ENCODE measurements at regions not wholly inside any gene's neighbourhood (a gene's known extent, or its start where the extent isn't known, plus 50 kb on each side); places are given as distances from the start of the nearest gene placed in this dataset.

- no peak for DNase-seq
These were observed 197.8 kb upstream of the ARX start for GRCh38 chrX:25213611-25214010.

- no peak for DNase-seq
These were observed 192.2 kb upstream of the ARX start for GRCh38 chrX:25207803-25208475.

DNA sequence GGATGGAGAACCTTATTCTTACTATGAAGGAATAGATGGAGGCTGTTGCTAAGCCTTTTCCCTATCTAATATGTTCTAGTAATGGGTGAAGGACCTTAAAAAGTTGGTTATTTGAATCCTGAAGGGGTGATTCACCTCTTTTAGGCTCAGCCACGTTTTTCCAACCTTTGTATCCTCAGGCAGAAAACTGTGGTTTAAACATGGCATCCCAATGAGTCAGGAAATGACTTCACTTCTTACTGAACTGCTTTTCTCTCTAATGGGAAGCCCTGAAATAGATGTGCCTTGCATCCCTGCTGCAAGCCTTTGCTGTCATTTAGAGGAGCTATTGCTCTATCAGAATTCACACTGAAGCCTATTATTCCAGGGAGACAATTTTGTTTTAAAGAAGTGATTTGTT lies 191.0 kb upstream of the ARX start:
- DNase-seq = no peak

- no peak for DNase-seq
These were observed 188.4 kb upstream of the ARX start for GRCh38 chrX:25204182-25204581.

GRCh38 chrX:25202827-25203226 lies 187.1 kb upstream of the ARX start:
- no peak for DNase-seq

DNA sequence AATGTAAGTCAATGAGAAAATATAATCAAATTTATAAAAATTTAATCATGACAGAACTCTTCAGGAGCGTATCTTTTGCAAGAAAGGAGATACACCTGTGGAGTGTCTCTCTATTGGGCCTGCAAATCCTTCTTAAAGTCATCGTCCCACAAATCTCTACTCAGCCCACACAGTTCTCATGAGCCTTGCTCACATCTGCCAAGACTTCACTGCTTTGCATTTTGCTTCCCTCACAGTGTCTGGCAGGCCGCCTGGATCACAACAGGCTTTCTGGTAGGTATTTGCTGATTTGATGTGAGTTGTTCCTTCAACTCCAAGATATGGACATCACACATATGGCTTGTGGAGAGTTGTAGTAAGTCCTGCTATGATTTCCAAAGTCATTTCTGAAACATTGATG lies 183.1 kb upstream of the ARX start:
- no peak for DNase-seq

GRCh38 chrX:25198253-25198652 lies 182.5 kb upstream of the ARX start:
- no peak for DNase-seq

DNA sequence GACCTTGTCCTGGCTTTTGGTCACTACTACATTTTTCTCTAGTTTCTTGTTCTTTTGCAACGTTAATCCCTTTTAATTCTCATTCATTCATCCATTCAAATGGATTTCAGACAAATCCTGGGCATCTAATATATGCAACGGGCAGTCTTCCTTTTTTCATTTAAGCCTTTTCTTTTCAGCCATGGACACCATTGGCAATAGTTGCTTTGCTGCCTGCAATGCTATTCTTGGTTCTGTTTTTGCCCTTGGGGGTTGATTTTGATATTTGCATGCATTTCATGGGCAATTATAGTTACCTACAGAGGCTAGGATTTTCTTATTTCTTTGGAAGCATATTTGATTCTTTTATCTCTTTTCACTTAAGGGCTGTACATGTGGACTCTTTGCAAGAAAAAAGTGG lies 180.5 kb upstream of the ARX start:
- DNase-seq = no peak

GRCh38 chrX:25191403-25191802 lies 175.6 kb upstream of the ARX start:
- no peak for DNase-seq

- no peak for DNase-seq
These were observed 166.0 kb upstream of the ARX start for GRCh38 chrX:25181775-25182174.

DNA sequence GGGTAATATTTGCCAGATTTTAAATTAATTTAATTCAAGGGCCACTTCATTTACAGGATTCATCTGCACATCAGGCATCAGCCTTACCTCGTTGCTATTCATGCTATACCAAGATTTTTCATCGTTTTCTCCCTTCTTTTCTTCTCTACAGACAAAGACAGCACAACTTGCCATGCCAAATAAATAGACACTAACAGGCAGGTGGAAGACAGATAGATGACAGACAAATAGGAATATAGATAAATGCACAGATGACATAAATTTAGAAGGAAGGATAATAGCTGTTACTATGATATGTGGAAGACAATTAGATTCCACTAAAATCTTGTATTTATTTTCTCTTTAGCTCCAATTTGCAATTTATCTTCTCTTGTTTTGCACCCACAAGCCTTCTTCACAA lies 164.5 kb upstream of the ARX start:
- no peak for DNase-seq

DNA sequence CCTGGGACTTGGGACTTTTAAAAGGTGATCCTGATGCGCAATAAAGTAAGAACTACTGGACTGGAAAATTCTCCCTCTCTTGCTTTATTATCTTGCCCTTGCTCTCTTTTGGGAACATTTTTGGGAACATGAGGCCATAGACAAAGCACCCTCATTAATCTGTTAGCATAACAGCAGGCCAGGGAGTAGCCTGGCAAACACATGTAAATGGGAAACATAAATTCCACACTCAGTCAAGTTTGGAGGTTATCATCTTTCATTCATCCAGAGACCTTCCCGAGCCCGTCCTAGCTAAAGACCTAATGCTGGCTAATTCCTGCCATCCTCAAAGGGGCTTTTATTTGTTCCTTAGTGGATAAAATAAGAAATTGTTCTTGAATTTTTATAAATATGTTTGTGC lies 162.8 kb upstream of the ARX start:
- DNase-seq = no peak

GRCh38 chrX:25175743-25176142 lies 160.0 kb upstream of the ARX start:
- DNase-seq = no peak

- DNase-seq = no peak
These were observed 159.4 kb upstream of the ARX start for GRCh38 chrX:25175171-25175570.

DNA sequence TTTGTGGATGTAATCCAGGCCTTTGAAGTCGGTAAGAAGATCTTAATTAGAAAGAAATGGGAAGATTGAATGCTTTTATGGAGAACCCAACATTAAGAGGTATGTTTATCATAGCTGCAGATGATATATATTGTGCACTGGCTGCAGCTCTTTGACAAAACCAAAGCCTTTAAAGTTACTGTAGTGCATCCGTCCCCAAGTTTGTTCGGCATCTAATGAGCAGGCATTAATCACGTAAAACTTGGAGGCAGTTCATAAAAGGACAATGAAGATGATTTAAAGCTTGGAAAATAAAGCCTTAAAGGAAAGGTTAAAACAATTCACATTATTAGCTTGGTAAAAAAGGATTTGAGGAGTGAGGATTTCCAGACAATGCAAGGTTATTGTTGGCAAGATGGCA lies 150.8 kb upstream of the ARX start:
- no peak for DNase-seq

- DNase-seq = no peak
These were observed 150.4 kb upstream of the ARX start for GRCh38 chrX:25166145-25166544.

GRCh38 chrX:25158635-25159034 lies 142.9 kb upstream of the ARX start:
- DNase-seq = no peak

- DNase-seq = no peak
These were observed 141.1 kb upstream of the ARX start for GRCh38 chrX:25156832-25157231.

DNA sequence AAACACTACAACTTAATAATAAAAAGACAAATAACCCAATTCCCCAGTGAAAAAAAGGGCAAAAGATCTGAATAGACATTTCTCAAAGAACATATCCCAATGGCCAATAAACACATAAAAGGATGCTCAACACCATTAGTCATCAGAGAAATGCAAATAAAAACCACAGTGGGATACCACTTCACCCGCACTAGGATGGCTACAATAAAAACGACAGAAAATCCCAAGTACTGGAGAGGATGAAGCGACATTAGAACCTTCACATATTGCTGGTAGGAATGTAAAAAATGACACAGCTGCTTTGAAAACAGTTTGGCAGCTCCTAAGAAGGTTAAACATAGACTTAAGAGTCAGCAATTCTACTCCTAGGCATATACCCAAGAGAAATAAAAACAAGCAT lies 140.6 kb upstream of the ARX start:
- no peak for DNase-seq

- no peak for DNase-seq
These were observed 138.4 kb upstream of the ARX start for GRCh38 chrX:25154168-25154567.

GRCh38 chrX:25151749-25152148 lies 136.0 kb upstream of the ARX start:
- no peak for DNase-seq

GRCh38 chrX:25144043-25144940 lies 128.5 kb upstream of the ARX start:
- peak; percentile 42 for DNase-seq

DNA sequence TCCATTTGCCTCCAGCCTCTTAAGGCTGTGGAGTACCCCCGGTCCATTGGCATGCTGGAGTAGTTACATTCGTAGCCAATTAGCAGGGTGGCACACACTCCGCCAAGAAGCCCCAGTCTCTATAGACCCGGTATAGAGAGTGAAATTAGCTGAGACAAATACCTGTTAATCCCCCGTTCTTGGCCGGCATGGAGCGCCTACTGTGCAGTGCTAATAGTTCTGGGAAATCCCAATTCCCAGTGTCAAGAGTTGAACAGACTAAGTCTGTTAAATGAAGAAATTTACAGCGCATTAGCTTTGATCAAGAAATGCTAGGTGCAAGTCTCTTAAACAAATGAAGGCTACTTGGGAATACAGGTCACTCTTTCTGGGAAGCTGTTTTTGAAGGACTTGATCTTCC lies 127.8 kb upstream of the ARX start:
- DNase-seq = no peak

GRCh38 chrX:25141684-25142083 lies 125.9 kb upstream of the ARX start:
- no peak for DNase-seq

GRCh38 chrX:25131055-25131454 lies 115.3 kb upstream of the ARX start:
- DNase-seq = no peak
